ENCODE measurements at regions not wholly inside any gene's neighbourhood (a gene's known extent, or its start where the extent isn't known, plus 50 kb on each side); places are given as distances from the start of the nearest gene placed in this dataset.

GRCh38 chr2:21306235-21306634, 182.5 kb downstream of the TDRD15 start:
- Histone ChIP-seq H3K9me3 (ENCODE audit: control insufficient read depth, low read length) (no peaks in the 10 kb centered on the region), H3K9ac (no peak overlapping the region), H3K4me2 (ENCODE audit: low read length) (no peak overlapping the region), H3K27me3 (ENCODE audit: control insufficient read depth, insufficient read depth, low read length) (no peaks in the 10 kb centered on the region), H3K4me3 (ENCODE audit: low read depth, low read length) (no peak overlapping the region), H3K36me3 (ENCODE audit: control insufficient read depth, insufficient read depth, low read length) (no peaks in the 10 kb centered on the region), H3K4me1 (no peaks in the 10 kb centered on the region), H3K27ac (no peak overlapping the region), H2AFZ (no peak overlapping the region), H3K79me2 (no peaks in the 10 kb centered on the region)
- TF ChIP-seq CTCF (IDR thresholded peaks at IDR 0.05): no peak

DNA sequence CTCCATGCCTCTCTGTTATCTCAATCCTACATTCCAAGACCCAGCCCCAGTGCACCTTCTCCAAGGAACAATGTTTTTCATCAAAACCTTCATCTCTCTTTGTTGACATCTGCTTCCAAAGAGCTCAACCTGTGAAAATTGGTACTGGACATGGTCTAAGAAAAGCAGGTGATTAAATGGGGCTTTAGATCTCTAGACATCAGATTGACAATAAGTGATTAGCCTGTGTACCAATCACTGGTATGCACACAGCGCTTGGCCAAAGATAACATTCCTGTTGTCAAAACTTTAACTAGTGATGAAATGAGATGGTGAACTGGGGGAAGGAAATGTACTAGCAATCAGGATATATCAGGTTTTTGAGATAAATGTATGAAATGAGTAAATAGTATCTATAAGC, 183.3 kb downstream of the TDRD15 start:
- Histone ChIP-seq H3K27me3 (ENCODE audit: control insufficient read depth, insufficient read depth, low read length) (no peaks in the 10 kb centered on the region), H3K79me2 (no peaks in the 10 kb centered on the region), H3K4me2 (ENCODE audit: low read length) (no peak overlapping the region), H3K9ac (no peak overlapping the region), H3K4me1 (no peaks in the 10 kb centered on the region), H3K36me3 (ENCODE audit: control insufficient read depth, insufficient read depth, low read length) (no peaks in the 10 kb centered on the region), H3K4me3 (ENCODE audit: low read depth, low read length) (no peak overlapping the region), H3K9me3 (ENCODE audit: control insufficient read depth, low read length) (no peaks in the 10 kb centered on the region), H2AFZ (no peak overlapping the region), H3K27ac (no peak overlapping the region)
- no peak for TF ChIP-seq CTCF (IDR thresholded peaks at IDR 0.05)

- Histone ChIP-seq H3K4me1 (no peaks in the 10 kb centered on the region), H3K9me3 (ENCODE audit: control insufficient read depth, low read length) (no peaks in the 10 kb centered on the region), H3K36me3 (ENCODE audit: control insufficient read depth, insufficient read depth, low read length) (no peaks in the 10 kb centered on the region), H3K9ac (no peak overlapping the region), H3K27me3 (ENCODE audit: control insufficient read depth, insufficient read depth, low read length) (no peaks in the 10 kb centered on the region), H3K4me2 (ENCODE audit: low read length) (no peak overlapping the region), H3K27ac (no peak overlapping the region), H3K4me3 (ENCODE audit: low read depth, low read length) (no peak overlapping the region), H2AFZ (no peak overlapping the region), H3K79me2 (no peaks in the 10 kb centered on the region)
- no peak for TF ChIP-seq CTCF (IDR thresholded peaks at IDR 0.05)
Measured at GRCh38 chr2:21310493-21310892, 186.7 kb downstream of the TDRD15 start.

DNA sequence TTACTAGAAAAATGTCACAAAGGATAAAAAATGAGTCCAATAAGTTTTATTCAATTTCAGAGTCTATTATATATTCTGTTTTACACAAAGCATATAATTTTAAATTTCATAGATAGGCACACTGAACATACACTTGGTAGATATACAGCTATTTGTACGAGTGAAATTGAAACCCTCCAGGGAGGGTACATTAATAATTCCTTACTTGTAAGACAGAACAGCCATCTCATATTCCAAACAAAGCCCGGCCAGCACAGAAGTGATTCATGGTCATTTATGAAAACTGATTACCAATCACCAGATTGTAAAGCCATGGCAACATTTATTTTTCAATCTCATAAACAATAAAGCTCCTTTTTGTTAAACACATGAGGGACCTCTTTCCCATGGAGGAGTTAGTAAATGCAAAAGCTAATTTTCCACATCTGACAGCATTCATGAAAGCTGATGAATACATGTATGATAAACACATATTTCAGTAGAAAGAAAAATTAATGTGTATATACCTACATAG, 190.6 kb downstream of the TDRD15 start:
- Histone ChIP-seq H3K4me3 (ENCODE audit: low read depth, low read length) (no peak overlapping the region), H2AFZ (no peak overlapping the region), H3K9ac (no peak overlapping the region), H3K27me3 (ENCODE audit: control insufficient read depth, insufficient read depth, low read length) (no peaks in the 10 kb centered on the region), H3K9me3 (ENCODE audit: control insufficient read depth, low read length) (no peaks in the 10 kb centered on the region), H3K79me2 (no peaks in the 10 kb centered on the region), H3K4me2 (ENCODE audit: low read length) (no peak overlapping the region), H3K36me3 (ENCODE audit: control insufficient read depth, insufficient read depth, low read length) (no peaks in the 10 kb centered on the region), H3K4me1 (no peaks in the 10 kb centered on the region), H3K27ac (no peak overlapping the region)
- no peak for TF ChIP-seq CTCF (IDR thresholded peaks at IDR 0.05)

DNA sequence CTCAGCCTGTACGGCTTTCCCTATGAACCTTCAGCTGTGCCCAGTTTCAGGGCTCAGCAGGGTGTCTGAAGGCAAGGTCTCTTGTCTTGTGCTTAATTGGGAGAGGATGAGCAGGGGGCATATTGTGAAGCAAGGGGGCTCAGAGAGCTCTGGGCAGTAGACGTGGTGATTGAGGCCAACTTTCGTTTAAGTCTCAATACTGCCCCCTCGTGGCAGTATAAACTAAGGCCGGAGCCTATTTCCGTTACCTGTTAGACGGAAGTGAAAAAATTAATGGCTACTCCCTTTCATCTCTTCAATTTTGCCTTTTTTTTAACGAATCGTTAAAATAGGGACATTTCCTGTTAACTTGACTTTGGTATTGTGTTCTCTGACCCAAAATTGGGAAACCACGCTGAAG, 193.4 kb downstream of the TDRD15 start:
- H3K36me3 ChIP-seq (ENCODE audit: control insufficient read depth, insufficient read depth, low read length): no peaks in the 10 kb centered on the region
- H3K27ac ChIP-seq: no peak overlapping the region
- H3K79me2 ChIP-seq: no peaks in the 10 kb centered on the region
- TF ChIP-seq CTCF (IDR thresholded peaks at IDR 0.05): peak; percentile 43
- H2AFZ ChIP-seq: no peak overlapping the region
- H3K4me1 ChIP-seq: no peaks in the 10 kb centered on the region
- H3K4me2 ChIP-seq (ENCODE audit: low read length): no peak overlapping the region
- no peak overlapping the region for H3K9ac ChIP-seq
- no peaks in the 10 kb centered on the region for H3K27me3 ChIP-seq (ENCODE audit: control insufficient read depth, insufficient read depth, low read length)
- no peak overlapping the region for H3K4me3 ChIP-seq (ENCODE audit: low read depth, low read length)
- no peaks in the 10 kb centered on the region for H3K9me3 ChIP-seq (ENCODE audit: control insufficient read depth, low read length)

Data from parathyroid adenoma (tissue), 2 donors.